Central memory CD4-positive, alpha-beta T cell (primary cell): ENCODE measurements at regions not wholly inside any gene's neighbourhood (a gene's known extent, or its start where the extent isn't known, plus 50 kb on each side); places are given as distances from the start of the nearest gene placed in this dataset.

ENCODE experiments used
- DNase-seq: peaks from one replicate; pipeline ENCODE4 v3.0.0; 2022

GRCh38 chr2:16124881-16125613, 184.7 kb downstream of the MYCN start:
- no peak for DNase-seq

- no peak for DNase-seq
These were observed 183.8 kb downstream of the MYCN start for GRCh38 chr2:16123856-16124780.

- no peak for DNase-seq
These were observed 183.1 kb downstream of the MYCN start for GRCh38 chr2:16123421-16123820.

- DNase-seq, result no peak
These were observed 182.2 kb downstream of the MYCN start for GRCh38 chr2:16122556-16122955.

GRCh38 chr2:16121986-16122390, 181.6 kb downstream of the MYCN start:
- no peak for DNase-seq

GRCh38 chr2:16121231-16121985, 181.1 kb downstream of the MYCN start:
- no peak for DNase-seq

GRCh38 chr2:16120591-16121180, 180.3 kb downstream of the MYCN start:
- DNase-seq, result no peak

- no peak for DNase-seq
These were observed 179.4 kb downstream of the MYCN start for GRCh38 chr2:16119741-16120140.

- no peak for DNase-seq
These were observed 178.6 kb downstream of the MYCN start for GRCh38 chr2:16118611-16119590.

- no peak for DNase-seq
These were observed 177.7 kb downstream of the MYCN start for GRCh38 chr2:16117791-16118610.

- DNase-seq, result no peak
These were observed 176.8 kb downstream of the MYCN start for GRCh38 chr2:16117021-16117700.

GRCh38 chr2:16115881-16116830, 175.8 kb downstream of the MYCN start:
- no peak for DNase-seq

- no peak for DNase-seq
These were observed 174.9 kb downstream of the MYCN start for GRCh38 chr2:16115291-16115690.

- DNase-seq, result no peak
These were observed 174.5 kb downstream of the MYCN start for GRCh38 chr2:16114836-16115235.

- no peak for DNase-seq
These were observed 173.7 kb downstream of the MYCN start for GRCh38 chr2:16114070-16114469.

GRCh38 chr2:16113568-16113967, 173.2 kb downstream of the MYCN start:
- no peak for DNase-seq

GRCh38 chr2:16112972-16113560, 172.7 kb downstream of the MYCN start:
- no peak for DNase-seq

- DNase-seq, result no peak
These were observed 172.1 kb downstream of the MYCN start for GRCh38 chr2:16112251-16112971.
